ENCODE measurements at regions not wholly inside any gene's neighbourhood (a gene's known extent, or its start where the extent isn't known, plus 50 kb on each side); places are given as distances from the start of the nearest gene placed in this dataset.

GRCh38 chr14:105839425-105840265 is 313.3 kb downstream of the TMEM121 start:
- peaks cover 92% of the 10 kb centered on the region; the same call in 1 of the 2 replicates for H3K9me3 ChIP-seq (ENCODE audit: control insufficient read depth, insufficient read depth, low read depth, low read length)
- no peaks in the 10 kb centered on the region for H3K27me3 ChIP-seq (ENCODE audit: control insufficient read depth, insufficient read depth, low read length)
- no peak overlapping the region for H3K4me3 ChIP-seq (ENCODE audit: low read depth, low read length)
- H3K9ac ChIP-seq (ENCODE audit: low read length) = no peak overlapping the region
- no peaks in the 10 kb centered on the region for H3K4me1 ChIP-seq (ENCODE audit: control insufficient read depth, insufficient read depth, low read length)
- no peaks in the 10 kb centered on the region for H3K36me3 ChIP-seq (ENCODE audit: control insufficient read depth, insufficient read depth, low read length)
- H3K27ac ChIP-seq (ENCODE audit: low read depth, low read length) = no peak overlapping the region

DNA sequence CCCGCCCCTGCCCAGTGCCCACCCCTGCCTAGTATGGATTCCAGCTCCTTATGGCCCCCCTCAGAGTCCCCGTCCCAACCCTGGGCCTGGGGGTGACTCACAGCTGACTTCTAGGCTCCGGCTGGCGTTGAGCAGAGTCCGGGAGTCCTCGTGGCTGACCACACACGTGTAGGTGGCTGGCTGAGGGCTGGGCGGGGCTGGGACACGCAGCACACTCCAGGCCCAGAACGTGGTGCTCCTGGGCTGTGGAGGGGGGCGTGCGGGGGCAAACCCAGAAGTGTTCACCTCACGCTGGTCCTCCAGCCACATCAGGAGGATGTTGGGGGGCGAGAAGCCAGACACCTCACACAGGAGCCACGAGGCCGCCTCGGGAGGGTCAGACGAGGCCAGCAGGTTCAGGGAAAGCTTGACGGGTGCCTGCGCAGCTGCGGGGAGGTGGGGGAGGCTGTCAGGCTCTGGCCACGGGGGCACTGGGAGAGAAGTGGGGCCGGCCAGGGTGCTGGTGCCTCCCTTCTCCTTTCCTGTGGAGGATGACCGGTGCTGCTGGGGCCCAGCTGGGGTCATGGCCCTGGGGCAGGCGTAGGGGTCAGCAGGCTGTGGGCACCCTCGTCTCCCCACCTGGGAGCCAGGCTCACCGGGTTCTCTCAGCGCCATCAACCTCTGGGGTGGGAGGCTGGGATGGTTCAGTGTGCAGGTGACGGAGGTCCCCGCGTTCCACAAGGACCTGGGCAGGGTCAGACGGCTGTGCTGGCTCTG is 314.1 kb downstream of the TMEM121 start:
- Histone ChIP-seq H3K4me1 (ENCODE audit: control insufficient read depth, insufficient read depth, low read length) (no peaks in the 10 kb centered on the region), H3K27ac (ENCODE audit: low read depth, low read length) (no peak overlapping the region), H3K4me3 (ENCODE audit: low read depth, low read length) (no peak overlapping the region), H3K36me3 (ENCODE audit: control insufficient read depth, insufficient read depth, low read length) (no peaks in the 10 kb centered on the region), H3K27me3 (ENCODE audit: control insufficient read depth, insufficient read depth, low read length) (no peaks in the 10 kb centered on the region), H3K9ac (ENCODE audit: low read length) (no peak overlapping the region), H3K9me3 (ENCODE audit: control insufficient read depth, insufficient read depth, low read depth, low read length) (peaks cover 92% of the 10 kb centered on the region; the same call in 1 of the 2 replicates)

- H3K27me3 ChIP-seq (ENCODE audit: control insufficient read depth, insufficient read depth, low read length) = no peaks in the 10 kb centered on the region
- peaks cover 92% of the 10 kb centered on the region; the same call in 1 of the 2 replicates for H3K9me3 ChIP-seq (ENCODE audit: control insufficient read depth, insufficient read depth, low read depth, low read length)
- no peak overlapping the region for H3K4me3 ChIP-seq (ENCODE audit: low read depth, low read length)
- no peak overlapping the region for H3K27ac ChIP-seq (ENCODE audit: low read depth, low read length)
- no peaks in the 10 kb centered on the region for H3K4me1 ChIP-seq (ENCODE audit: control insufficient read depth, insufficient read depth, low read length)
- no peaks in the 10 kb centered on the region for H3K36me3 ChIP-seq (ENCODE audit: control insufficient read depth, insufficient read depth, low read length)
- no peak overlapping the region for H3K9ac ChIP-seq (ENCODE audit: low read length)
Measured at GRCh38 chr14:105841022-105842009, 314.9 kb downstream of the TMEM121 start.

DNA sequence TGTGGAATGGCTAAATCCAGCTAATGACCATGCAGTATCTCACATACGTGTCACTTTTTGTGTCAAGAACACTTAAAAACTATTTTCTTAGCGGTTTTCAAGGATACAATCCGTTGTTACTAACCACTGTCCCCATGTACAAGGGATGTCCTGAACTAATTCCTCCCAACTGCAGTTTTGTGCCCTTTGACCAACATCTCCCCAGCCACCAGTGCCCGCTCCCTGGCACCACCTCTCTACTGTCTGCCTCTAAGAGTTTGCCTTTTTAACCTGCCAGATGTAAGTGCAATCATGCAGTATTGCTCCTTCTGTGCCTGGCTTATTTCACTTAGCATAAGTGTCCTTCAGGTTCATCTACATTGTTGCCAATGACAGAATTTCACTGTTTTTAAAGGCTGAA is 315.7 kb downstream of the TMEM121 start:
- Histone ChIP-seq H3K27ac (ENCODE audit: low read depth, low read length) (no peak overlapping the region), H3K4me1 (ENCODE audit: control insufficient read depth, insufficient read depth, low read length) (no peaks in the 10 kb centered on the region), H3K27me3 (ENCODE audit: control insufficient read depth, insufficient read depth, low read length) (no peaks in the 10 kb centered on the region), H3K36me3 (ENCODE audit: control insufficient read depth, insufficient read depth, low read length) (no peaks in the 10 kb centered on the region), H3K4me3 (ENCODE audit: low read depth, low read length) (no peak overlapping the region), H3K9ac (ENCODE audit: low read length) (no peak overlapping the region), H3K9me3 (ENCODE audit: control insufficient read depth, insufficient read depth, low read depth, low read length) (peaks cover 94% of the 10 kb centered on the region; the same call in 1 of the 2 replicates)

DNA sequence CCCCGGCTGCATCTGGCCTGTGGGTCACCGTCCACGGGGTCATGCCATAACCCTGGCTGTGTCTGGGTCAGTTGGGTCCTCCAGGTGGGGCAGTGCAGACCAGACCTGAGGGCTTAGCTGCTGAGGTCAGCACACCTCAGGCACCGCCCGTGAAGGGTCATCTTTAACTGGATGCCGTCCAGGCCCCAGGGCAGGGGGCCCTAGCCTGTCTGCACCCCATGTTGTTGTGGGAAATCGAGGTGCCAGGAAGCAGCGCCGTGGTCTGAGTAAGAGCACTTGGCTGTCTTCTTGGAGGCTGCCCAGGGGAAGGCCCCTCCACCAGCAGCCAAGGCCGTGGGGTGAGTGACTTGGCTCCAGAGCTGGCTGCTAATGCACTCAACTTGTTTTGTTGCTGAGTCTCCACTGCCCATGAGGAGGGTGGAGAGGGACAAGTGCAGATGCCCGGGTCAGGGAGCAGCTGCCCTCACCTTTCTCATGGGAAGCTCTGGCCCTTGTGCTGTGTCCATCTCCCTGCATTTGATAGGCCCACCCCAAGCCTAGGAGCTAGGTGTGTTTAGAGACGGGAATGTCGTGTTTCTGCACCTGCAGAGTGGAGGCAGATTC is 317.2 kb downstream of the TMEM121 start:
- no peak overlapping the region for H3K27ac ChIP-seq (ENCODE audit: low read depth, low read length)
- H3K9me3 ChIP-seq (ENCODE audit: control insufficient read depth, insufficient read depth, low read depth, low read length) = peaks cover 95% of the 10 kb centered on the region; the same call in 1 of the 2 replicates
- H3K36me3 ChIP-seq (ENCODE audit: control insufficient read depth, insufficient read depth, low read length) = no peaks in the 10 kb centered on the region
- H3K4me3 ChIP-seq (ENCODE audit: low read depth, low read length) = no peak overlapping the region
- H3K4me1 ChIP-seq (ENCODE audit: control insufficient read depth, insufficient read depth, low read length) = no peaks in the 10 kb centered on the region
- no peaks in the 10 kb centered on the region for H3K27me3 ChIP-seq (ENCODE audit: control insufficient read depth, insufficient read depth, low read length)
- no peak overlapping the region for H3K9ac ChIP-seq (ENCODE audit: low read length)

DNA sequence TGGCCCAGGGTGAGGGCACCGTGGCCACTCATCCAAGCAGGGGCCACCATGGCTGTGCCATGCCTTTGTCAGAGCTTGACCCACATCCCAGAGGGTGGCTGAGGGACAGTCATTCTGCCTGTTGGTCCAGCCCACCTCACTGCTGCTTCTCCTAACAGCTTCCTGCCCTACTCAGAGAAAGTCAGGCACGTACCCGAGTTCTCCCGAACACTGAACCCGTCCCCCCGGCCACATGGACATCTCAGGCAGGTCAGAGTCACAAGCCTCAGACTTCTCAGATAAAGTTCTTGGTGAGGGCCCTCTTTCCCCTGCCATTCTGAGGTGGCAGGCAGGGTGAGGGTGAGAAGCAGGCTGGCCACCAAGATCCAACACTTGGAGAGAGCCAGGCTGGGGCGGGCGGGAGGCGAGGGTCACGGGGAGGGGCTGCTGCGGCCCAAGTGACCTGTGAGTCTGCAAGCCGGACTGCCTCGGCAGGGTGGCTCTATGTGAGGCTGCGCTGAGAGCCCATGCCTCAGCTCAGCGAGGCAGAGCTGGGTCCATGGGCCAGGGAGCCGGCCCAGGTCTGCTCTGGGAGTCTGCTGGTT is 317.8 kb downstream of the TMEM121 start:
- no peak overlapping the region for H3K27ac ChIP-seq (ENCODE audit: low read depth, low read length)
- H3K9me3 ChIP-seq (ENCODE audit: control insufficient read depth, insufficient read depth, low read depth, low read length) = peaks cover 90% of the 10 kb centered on the region; the same call in 1 of the 2 replicates

DNA sequence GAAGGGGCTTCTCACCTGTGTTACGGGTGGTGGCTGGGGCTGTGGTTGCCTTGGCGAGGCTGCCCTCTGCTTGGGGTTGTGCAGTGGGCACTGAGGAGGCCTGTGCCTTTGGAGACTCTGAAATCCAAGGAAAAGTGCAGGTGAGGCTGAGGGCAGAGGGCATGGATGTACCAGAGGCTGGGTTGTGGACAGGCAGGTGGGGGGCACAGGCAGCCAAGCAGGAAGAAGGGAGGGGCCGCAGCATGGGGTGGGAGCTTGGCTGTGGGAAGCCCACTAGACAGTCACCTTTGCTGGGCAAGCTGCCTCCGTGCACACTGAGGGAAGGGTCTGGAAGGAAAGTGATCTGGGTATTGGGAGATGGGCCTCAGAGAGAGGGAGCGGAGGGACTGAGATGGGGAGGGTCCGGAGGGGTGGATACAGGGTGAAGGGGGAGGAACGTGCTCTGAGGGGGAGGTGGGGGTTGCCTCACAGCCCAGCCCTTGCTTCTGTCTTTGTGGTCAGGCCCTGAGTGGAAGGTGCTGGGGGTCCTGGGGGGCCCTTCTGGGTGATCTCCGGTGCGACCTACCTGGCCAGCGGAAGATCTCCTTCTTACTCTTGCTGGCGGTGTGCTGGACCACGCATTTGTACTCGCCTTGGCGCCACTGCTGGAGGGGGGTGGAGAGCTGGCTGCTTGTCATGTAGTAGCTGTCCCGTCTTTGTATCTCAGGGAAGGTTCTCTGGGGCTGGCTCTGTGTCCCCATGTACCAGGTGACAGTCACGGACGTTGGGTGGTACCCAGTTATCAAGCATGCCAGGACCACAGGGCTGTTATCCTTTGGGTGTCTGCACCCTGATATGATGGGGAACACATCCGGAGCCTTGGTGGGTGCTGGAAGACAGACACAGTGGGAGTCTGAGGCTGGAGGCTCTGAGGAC is 318.7 kb downstream of the TMEM121 start:
- no peaks in the 10 kb centered on the region for H3K27me3 ChIP-seq (ENCODE audit: control insufficient read depth, insufficient read depth, low read length)
- no peak overlapping the region for H3K27ac ChIP-seq (ENCODE audit: low read depth, low read length)
- no peak overlapping the region for H3K9ac ChIP-seq (ENCODE audit: low read length)
- no peaks in the 10 kb centered on the region for H3K4me1 ChIP-seq (ENCODE audit: control insufficient read depth, insufficient read depth, low read length)
- no peak overlapping the region; the same call in 1 of the 2 replicates for H3K4me3 ChIP-seq (ENCODE audit: low read depth, low read length)
- no peaks in the 10 kb centered on the region for H3K36me3 ChIP-seq (ENCODE audit: control insufficient read depth, insufficient read depth, low read length)
- H3K9me3 ChIP-seq (ENCODE audit: control insufficient read depth, insufficient read depth, low read depth, low read length) = peaks cover 85% of the 10 kb centered on the region; the same call in 1 of the 2 replicates

More for the DNA sequence above, 317.8 kb downstream of the TMEM121 start:
- H3K36me3 ChIP-seq (ENCODE audit: control insufficient read depth, insufficient read depth, low read length) = no peaks in the 10 kb centered on the region
- H3K9ac ChIP-seq (ENCODE audit: low read length) = no peak overlapping the region
- H3K4me1 ChIP-seq (ENCODE audit: control insufficient read depth, insufficient read depth, low read length) = no peaks in the 10 kb centered on the region
- H3K27me3 ChIP-seq (ENCODE audit: control insufficient read depth, insufficient read depth, low read length) = no peaks in the 10 kb centered on the region
- no peak overlapping the region; the same call in 1 of the 2 replicates for H3K4me3 ChIP-seq (ENCODE audit: low read depth, low read length)

GRCh38 chr14:105845725-105846309 is 319.4 kb downstream of the TMEM121 start:
- Histone ChIP-seq H3K36me3 (ENCODE audit: control insufficient read depth, insufficient read depth, low read length) (no peaks in the 10 kb centered on the region), H3K4me3 (ENCODE audit: low read depth, low read length) (no peak overlapping the region), H3K9ac (ENCODE audit: low read length) (no peak overlapping the region), H3K4me1 (ENCODE audit: control insufficient read depth, insufficient read depth, low read length) (no peaks in the 10 kb centered on the region), H3K9me3 (ENCODE audit: control insufficient read depth, insufficient read depth, low read depth, low read length) (peaks cover 83% of the 10 kb centered on the region; the same call in 1 of the 2 replicates), H3K27me3 (ENCODE audit: control insufficient read depth, insufficient read depth, low read length) (no peaks in the 10 kb centered on the region), H3K27ac (ENCODE audit: low read depth, low read length) (no peak overlapping the region)

GRCh38 chr14:105846312-105846711 is 319.9 kb downstream of the TMEM121 start:
- Histone ChIP-seq H3K27ac (ENCODE audit: low read depth, low read length) (no peak overlapping the region), H3K4me3 (ENCODE audit: low read depth, low read length) (no peak overlapping the region), H3K27me3 (ENCODE audit: control insufficient read depth, insufficient read depth, low read length) (no peaks in the 10 kb centered on the region), H3K9ac (ENCODE audit: low read length) (no peak overlapping the region), H3K4me1 (ENCODE audit: control insufficient read depth, insufficient read depth, low read length) (no peaks in the 10 kb centered on the region), H3K36me3 (ENCODE audit: control insufficient read depth, insufficient read depth, low read length) (no peaks in the 10 kb centered on the region), H3K9me3 (ENCODE audit: control insufficient read depth, insufficient read depth, low read depth, low read length) (peaks cover 83% of the 10 kb centered on the region; the same call in 1 of the 2 replicates)

Measured in HUES6 (cell line).